GM06990 (cell line): ENCODE measurements at regions not wholly inside any gene's neighbourhood (a gene's known extent, or its start where the extent isn't known, plus 50 kb on each side); places are given as distances from the start of the nearest gene placed in this dataset.

Source experiments
- DNase-seq: peaks from one replicate; pipeline ENCODE4 v3.0.0-alpha.2; 2011; ENCODE audit not compliant: insufficient read length; ENCODE audit errors: extremely low read depth
- H3K27me3 ChIP-seq: replicated peaks from 2 replicates; pipeline ENCODE4 v1.6.0; 2011; ENCODE audit warnings: low read length; ENCODE audit not compliant: control insufficient read depth, insufficient read depth
- H3K36me3 ChIP-seq: 2 replicates; pipeline ENCODE4 v1.5.1; 2011; ENCODE audit warnings: low read length; ENCODE audit not compliant: control insufficient read depth, insufficient read depth
- H3K4me3 ChIP-seq: replicated peaks from 2 replicates; pipeline ENCODE4 v1.5.1; 2011; ENCODE audit warnings: low read depth, mild to moderate bottlenecking, control low read depth, low read length
- CTCF ChIP-seq: IDR thresholded peaks from 2 replicates; pipeline ENCODE4 v1.5.1; 2011; ENCODE audit warnings: low read length, control low read depth, mild to moderate bottlenecking, inconsistent platforms; ENCODE audit not compliant: insufficient read depth, poor library complexity, severe bottlenecking

GRCh38 chr12:19657732-19658130, 218.4 kb downstream of the AEBP2 start:
- TF ChIP-seq CTCF, result no peak
- Histone ChIP-seq H3K4me3 (no peak overlapping the region), H3K27me3 (no peaks in the 10 kb centered on the region), H3K36me3 (no peaks in the 10 kb centered on the region)
- no peak for DNase-seq

DNA sequence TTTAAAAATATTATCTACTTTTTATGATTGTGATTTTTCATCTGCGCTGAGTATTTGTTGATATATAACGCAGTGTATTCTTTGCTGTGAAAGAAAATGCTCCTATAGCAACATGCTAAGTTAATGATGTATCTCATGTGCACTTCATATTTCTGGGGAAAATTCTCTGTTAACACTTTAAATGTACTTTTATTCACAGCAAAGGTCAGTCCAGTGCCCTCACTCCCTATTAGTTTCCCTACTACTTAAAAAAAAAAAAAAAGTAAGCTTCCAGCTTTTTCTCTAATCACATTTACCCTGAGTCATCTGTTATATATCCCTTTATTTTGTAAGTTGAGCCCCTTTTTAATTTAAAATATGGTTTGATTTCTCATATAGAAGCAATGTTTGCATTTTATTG, 219.8 kb downstream of the AEBP2 start:
- Histone ChIP-seq H3K4me3 (no peak overlapping the region), H3K27me3 (no peaks in the 10 kb centered on the region), H3K36me3 (no peaks in the 10 kb centered on the region)
- no peak for TF ChIP-seq CTCF
- DNase-seq, result no peak

GRCh38 chr12:19659501-19659900, 220.2 kb downstream of the AEBP2 start:
- H3K4me3 ChIP-seq, result no peak overlapping the region
- TF ChIP-seq CTCF, result no peak
- H3K36me3 ChIP-seq, result no peaks in the 10 kb centered on the region
- no peaks in the 10 kb centered on the region for H3K27me3 ChIP-seq
- no peak for DNase-seq

DNA sequence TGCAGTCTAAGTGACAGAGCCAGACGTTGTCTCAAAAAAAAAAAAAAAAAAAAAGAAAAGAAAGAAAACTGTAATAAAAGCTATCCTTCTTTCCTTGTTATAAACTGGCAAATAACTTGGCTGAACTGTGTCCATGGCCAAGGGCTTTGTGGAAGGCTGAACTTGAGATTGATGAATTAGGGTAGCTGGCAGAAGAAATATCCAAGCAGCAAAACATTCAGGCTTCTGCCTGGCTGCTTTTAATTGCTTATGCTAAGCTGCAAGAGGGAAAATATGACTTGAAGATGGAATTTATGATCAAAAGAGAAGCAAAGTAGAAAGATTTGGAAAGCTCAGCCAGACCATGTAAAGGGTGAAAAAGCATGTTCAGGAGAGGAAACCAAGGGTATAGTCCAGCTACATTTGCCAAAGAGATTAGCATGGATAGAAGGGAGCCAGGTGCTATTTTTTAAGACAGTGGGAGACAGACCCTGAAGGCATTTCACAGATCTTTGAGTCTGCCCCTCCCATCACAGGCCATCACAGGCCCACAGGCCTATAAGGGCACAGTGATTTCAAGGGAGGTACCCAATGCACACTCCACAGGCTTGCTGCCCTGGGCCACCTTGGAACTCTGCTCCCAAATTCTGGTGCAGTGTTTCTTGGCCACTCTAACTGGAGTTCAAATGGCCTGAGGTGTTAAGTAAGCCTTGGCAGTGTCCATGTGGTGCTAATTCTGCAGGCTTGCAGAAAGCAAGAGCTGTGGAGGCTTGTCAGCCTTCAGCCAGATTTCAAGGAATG, 226.0 kb downstream of the AEBP2 start:
- Histone ChIP-seq H3K36me3 (no peaks in the 10 kb centered on the region), H3K27me3 (no peaks in the 10 kb centered on the region), H3K4me3 (no peak overlapping the region)
- DNase-seq, result no peak
- no peak for TF ChIP-seq CTCF

DNA sequence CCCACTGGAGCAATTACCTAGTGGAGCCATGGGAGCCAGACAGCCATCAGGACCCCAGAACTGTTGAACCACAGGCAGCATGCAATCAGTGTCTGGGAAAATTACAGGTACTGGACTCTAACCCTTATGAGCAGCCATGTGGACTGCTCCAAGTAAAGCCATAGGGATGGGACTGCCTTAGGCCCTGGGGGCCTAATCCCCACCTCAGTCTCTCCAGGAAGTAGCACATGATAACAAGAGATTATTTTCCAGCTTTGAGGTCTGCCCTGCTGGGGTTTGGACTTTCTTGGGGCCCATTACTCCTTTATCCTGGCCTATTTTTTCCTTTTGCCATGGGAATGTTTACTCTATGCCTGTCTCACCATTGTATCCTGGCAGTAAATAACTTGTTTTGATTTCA, 226.8 kb downstream of the AEBP2 start:
- DNase-seq, result no peak
- Histone ChIP-seq H3K27me3 (no peaks in the 10 kb centered on the region), H3K36me3 (no peaks in the 10 kb centered on the region), H3K4me3 (no peak overlapping the region)
- TF ChIP-seq CTCF, result no peak

- H3K36me3 ChIP-seq, result no peaks in the 10 kb centered on the region
- no peak for TF ChIP-seq CTCF
- no peak overlapping the region for H3K4me3 ChIP-seq
- no peaks in the 10 kb centered on the region for H3K27me3 ChIP-seq
- no peak for DNase-seq
Observed at GRCh38 chr12:19669793-19670192, 230.5 kb downstream of the AEBP2 start.
